ENCODE measurements at regions not wholly inside any gene's neighbourhood (a gene's known extent, or its start where the extent isn't known, plus 50 kb on each side); places are given as distances from the start of the nearest gene placed in this dataset.
A peak's percentile ranks its signal among the peaks of the same experiment; 100 is the strongest.

DNA sequence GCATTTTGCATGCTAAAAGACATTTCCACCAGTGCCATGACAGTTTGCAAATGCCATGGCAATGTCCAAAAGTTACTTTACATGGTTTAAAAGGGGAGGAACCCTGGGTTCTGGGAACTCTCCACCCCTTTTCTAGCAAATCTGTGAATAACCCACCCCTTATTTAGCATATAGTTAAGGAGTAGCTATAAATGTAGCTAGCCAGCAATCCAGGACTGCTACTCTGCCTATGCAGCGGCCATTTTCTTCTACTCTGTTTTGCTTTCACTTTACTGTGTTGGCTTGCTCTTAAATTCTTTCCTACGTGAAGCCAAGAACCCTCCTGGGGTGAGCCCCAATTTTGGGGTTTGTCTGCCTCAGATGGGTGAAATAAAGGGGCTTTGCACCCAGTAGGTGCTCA, 141.0 kb downstream of the PTPN11 start:
- no peak for DNase-seq (ENCODE audit: low read depth)
- H3K4me3 ChIP-seq (ENCODE audit: low read depth, low read length), result peak overlapping the region; percentile 22

DNA sequence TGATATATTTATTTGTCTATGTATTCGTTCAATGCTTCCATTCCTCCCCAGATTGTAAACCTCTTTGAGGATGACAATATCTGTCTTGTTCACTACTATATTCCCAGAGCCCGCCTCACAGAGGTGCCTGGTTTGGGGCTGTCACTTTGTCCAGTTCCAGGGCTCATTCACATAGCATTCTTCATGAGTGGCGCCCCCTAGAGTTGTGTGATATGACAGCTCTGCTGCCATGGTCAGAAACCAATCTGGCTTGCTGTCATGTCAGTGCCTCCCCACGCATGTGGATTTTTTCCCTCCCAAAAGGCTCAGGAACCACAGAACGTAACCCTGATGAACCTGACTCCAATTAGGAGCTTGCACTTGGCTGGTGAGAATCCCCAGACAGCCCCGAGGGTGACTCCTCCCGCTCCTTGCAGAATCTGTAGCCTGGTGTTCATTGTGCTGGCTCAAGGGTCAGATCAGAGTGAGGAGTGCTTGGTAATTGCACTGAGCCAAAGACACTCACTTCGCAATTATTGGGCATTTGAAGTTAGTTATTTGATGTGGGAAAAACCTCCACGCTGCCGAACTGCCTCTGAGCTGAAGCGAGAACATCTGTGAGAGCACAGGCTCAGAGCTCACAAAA, 145.5 kb downstream of the PTPN11 start:
- DNase-seq (ENCODE audit: low read depth), result no peak

DNA sequence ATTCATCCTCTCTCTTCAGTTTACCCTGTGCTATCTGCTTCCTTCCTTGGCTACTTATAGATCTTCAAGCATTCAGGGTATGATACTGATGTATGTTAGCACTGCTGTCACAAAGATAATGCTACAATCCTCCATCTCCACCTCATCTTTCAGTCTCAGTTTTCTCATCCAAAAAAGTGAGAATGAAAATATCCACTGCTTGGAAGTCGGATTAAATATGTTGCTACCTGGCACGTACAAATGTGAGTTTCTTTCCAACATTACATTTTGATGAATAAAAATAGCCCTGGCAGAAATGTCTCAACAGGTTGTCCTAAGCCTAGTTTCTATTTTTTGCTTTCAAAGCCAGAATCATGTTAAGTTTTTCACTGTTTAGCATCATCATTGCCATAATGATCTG, 149.9 kb downstream of the PTPN11 start:
- no peak overlapping the region for H3K4me3 ChIP-seq (ENCODE audit: low read depth, low read length)
- no peak for DNase-seq (ENCODE audit: low read depth)

More for the DNA sequence above, 145.5 kb downstream of the PTPN11 start:
- no peak overlapping the region for H3K4me3 ChIP-seq (ENCODE audit: low read depth, low read length)

DNA sequence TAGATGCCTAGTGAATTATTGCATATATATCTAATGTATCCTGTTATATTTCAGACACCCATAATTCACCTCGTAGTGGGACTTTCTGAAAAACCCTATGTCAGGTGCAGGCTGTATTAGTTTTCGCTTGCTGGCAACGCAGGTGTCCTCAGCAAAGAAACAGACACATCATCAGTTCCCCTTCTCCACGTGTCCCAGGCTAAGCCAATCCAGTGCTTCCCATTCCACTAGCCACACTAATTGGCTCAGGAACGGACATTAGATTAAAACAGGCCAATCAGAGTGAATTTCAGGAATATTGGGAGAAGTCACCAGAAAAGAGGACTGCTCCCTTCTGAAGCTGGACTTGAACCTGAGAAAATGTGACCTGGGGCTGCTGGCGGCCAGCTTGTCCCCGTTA, 151.3 kb downstream of the PTPN11 start:
- H3K4me3 ChIP-seq (ENCODE audit: low read depth, low read length), result no peak overlapping the region
- DNase-seq (ENCODE audit: low read depth), result no peak

DNA sequence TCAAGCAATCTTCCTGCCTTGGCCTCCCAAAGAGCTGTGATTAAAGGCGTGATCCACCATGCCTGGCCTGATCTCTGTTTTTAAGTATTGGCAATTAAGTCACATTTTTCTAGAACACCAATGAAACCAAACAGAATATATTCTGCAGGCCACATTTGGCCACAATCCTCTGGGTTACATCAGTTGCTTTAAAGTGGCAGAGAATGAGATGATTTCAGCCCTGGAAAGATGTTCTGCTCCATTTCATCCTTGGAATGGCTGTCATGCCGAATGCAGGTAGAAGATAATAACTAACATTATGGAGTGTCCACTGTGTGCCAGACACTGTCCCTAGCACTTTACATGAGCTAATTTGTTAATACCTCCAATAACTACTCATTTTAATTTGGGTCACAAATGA, 154.4 kb downstream of the PTPN11 start:
- no peak overlapping the region for H3K4me3 ChIP-seq (ENCODE audit: low read depth, low read length)
- DNase-seq (ENCODE audit: low read depth), result no peak

DNA sequence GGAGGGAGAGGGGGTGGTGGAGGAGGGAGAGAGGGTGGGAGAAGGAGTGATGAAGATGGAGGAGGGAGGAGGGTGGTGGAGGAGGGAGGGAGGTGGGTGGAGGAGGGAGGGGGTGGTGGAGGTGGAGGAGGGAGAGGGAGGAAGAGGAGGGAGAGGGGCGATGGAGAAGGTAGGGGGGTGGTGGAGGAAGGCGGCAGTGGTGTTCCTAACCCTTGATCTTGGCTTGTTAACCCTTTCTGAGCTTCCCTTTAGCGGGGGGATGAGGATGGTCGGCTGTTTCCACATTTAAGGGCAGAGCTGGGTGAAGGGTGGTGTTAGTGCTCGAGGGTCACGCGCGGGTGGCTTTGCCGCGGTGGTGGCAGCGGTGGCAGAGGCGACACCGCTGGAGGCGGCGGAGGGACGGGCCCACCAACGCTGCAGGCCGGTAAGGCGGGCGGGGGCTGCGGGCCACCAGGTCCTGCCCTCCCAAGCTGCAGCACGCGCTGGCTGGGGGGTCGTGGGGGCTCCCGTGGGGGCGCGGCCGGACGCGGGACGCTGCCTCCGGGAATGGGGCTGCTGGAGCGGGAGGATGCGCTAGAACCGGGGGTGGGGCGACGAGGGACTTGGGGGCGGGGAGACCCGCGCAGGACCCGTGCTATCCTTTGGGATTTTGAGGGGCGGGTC, 156.3 kb downstream of the PTPN11 start:
- H3K4me3 ChIP-seq (ENCODE audit: low read depth, low read length), result no peak overlapping the region
- DNase-seq (ENCODE audit: low read depth), result no peak

DNA sequence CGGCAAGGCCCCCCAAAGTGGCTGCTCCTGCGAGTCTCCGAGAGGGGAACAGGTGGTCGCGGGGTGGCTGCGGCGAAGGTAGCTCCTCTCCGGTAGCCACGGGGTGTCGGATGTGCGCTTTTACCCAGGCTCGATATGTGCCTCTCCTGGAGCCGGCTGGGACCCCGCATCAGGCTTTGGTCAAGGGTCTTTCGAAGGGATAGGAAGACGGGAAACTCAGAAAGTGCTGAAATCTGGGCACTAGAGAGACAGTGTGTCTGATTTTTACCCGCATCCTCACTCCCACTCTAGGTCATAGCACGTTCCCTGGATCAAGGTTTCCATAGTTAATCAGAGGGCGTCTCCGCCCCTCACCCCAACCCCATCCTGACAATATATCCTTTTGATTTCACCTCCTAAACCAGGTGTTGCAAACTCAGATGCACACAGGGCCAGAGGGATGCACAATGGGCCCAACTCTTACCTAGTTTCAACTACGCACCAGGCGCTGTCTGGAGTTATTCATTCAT, 156.9 kb downstream of the PTPN11 start:
- no peak for DNase-seq (ENCODE audit: low read depth)
- no peak overlapping the region for H3K4me3 ChIP-seq (ENCODE audit: low read depth, low read length)

DNA sequence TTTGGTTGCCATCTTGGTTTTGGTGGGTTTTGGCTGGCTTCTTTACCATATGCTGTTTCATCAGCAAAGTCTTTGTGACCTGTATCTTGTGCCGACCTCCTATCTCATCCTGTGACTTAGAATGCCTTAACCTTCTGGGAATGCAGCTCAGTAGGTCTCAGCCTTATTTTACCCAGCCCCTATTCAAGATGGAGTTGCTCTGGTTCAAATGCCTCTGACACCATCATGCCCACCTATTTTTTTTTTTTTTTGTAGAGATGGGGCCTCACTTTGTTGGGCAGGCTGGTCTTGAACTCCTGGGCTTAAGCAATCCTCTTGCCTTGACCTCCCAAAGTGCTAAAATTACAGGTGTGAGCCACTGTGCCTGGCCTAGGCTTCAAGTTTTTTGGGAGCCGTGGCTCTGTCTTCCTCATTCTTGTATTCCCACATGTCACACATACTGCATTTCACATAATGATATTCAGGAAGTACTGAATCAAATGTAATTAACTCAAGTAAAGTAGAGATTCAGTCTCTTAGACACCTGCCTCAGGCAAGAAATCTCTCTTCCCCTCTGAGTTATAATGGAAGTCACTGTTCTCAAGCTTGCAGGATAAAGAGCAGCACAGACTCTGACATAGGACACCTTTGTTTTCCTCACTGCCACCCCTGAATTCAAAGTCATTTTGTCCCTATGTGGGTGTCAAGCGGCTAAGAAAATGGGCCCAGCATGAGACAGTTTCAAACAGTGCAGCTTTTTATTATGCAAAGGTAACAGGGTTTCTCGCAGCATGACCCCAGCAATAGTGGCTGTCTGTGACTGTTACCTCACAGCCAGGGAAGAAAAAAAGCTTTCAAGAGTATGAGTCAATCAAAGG, 159.0 kb downstream of the PTPN11 start:
- DNase-seq (ENCODE audit: low read depth), result no peak
- H3K4me3 ChIP-seq (ENCODE audit: low read depth, low read length), result no peak overlapping the region

DNA sequence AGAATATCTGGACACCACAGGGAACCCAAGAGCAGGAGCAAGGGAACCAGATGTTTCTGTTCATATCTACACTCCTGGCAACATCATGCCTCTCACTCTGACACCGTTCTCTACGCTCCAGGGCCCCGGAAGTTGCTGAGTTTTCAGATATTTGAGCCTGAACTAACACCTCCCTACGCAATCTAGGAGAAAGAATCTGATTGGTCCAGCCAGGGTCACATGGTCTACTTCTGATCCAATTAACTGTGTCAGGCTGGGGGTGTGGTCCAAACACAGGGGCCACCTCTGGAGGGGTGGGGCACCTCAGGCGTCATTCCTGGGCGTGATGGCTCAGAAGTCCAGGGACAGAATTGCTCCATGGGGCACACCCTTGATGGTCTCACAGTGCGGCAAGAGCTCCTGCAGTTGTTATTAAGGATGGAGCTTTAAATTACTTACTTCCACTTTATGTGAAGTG, 165.5 kb downstream of the PTPN11 start:
- H3K4me3 ChIP-seq (ENCODE audit: low read depth, low read length), result no peak overlapping the region
- no peak for DNase-seq (ENCODE audit: low read depth)

DNA sequence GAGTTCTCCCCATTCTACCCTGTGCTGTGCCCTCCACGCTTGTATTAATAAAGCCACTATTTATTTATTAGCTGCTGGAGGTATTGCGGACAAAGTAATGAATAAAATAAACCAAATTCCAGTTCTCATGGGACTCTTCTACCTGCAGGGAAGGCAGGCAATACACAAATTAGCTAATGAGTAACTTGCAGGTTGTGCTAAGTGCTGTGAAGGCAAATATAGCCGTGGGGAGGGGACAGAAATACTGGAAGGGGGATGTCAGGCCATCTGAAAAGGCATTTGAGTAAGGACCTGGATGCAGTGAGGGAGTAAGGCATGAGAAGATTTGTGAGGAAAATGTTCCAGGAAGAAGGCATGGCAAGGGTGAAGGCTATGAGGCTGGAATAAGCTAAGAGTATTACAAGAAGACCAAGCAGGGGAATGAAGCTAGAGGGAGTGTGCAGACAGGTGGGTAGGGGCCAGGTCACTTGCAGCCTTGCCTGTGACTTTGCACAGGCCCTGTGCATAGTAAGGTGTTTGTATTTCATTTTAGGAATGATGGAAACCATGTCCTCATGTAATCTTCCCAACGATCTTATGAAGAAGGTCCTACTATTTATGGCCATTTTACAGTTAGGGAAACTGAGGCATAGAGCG, 167.5 kb downstream of the PTPN11 start:
- no peak overlapping the region for H3K4me3 ChIP-seq (ENCODE audit: low read depth, low read length)
- no peak for DNase-seq (ENCODE audit: low read depth)

DNA sequence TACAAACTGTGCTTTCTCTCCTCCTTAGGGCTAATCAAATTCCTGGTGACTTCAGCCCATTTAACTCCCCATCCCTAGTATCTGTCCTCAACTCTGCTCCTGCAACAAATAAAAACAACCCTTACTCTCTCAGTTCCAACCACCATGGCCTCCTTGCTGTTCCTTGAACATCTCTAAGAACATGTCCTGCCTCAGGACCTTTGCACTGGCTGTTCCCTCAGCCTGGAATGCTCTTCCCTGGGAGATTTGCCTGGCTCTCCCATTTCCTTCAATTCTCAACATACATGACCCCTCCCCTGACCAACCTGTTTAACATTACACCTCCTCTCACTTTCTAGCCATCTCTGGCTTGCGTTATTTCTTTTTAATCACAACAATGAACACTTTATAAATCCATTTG, 170.5 kb downstream of the PTPN11 start:
- H3K4me3 ChIP-seq (ENCODE audit: low read depth, low read length), result no peak overlapping the region

DNA sequence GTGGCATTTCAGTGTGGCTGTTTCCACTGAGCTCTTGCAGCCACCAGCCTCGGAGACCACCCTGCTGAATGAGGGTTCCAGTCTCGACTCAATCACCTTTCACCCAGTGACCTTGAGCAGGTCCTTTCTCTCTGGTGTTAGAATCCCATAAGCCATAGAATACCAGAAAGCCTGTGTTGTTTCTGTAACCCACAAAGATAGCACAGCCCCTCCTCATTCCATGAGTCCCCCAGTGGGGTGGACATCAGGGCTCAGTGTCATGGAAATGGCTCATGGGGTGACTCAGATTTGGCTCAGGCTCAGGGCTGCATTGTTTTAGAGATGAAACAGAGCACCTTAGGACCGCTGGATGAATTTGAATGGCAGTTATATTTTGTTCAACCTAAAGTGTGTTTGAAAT, 171.5 kb downstream of the PTPN11 start:
- no peak for DNase-seq (ENCODE audit: low read depth)
- H3K4me3 ChIP-seq (ENCODE audit: low read depth, low read length), result no peak overlapping the region

More for the DNA sequence above, 170.5 kb downstream of the PTPN11 start:
- no peak for DNase-seq (ENCODE audit: low read depth)

DNA sequence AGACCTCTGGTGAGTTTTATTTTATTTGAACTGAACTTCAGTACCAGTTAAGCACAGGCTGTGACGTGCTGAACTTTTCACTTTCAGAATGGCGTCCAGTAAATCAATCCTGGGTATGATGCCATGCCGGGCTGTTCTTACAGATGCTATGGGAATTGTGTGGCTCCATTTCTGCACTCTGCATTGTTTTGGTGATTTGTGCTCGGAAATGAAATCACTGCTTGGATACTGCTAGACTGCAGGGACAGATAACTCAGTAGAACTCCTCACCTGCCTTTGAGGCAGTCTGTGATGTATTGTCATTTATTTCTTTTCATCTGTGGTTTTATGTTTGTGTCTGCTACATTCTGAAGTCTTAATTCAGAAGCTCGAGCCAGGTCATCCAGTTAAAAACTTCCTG, 172.7 kb downstream of the PTPN11 start:
- no peak for DNase-seq (ENCODE audit: low read depth)
- H3K4me3 ChIP-seq (ENCODE audit: low read depth, low read length), result no peak overlapping the region

DNA sequence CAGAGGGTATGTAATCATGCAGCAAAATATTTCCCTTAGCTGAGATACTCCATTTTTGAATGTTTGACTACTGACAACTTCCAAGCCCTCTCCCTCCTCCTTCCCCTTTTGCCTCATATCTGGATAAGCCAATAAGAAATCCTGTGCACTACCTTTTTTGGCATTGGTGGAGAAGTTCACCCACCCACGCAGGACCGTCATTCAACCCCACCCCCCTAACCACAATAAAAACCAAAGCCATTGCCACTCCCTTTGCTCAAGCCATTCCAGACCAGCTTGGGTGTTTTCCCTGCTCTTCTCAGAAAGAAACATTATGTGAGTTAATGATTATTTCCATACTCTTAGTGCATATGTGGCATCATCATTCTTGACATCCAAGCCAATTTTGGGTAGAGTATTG, 176.7 kb downstream of the PTPN11 start:
- H3K4me3 ChIP-seq (ENCODE audit: low read depth, low read length), result no peak overlapping the region
- DNase-seq (ENCODE audit: low read depth), result no peak

DNA sequence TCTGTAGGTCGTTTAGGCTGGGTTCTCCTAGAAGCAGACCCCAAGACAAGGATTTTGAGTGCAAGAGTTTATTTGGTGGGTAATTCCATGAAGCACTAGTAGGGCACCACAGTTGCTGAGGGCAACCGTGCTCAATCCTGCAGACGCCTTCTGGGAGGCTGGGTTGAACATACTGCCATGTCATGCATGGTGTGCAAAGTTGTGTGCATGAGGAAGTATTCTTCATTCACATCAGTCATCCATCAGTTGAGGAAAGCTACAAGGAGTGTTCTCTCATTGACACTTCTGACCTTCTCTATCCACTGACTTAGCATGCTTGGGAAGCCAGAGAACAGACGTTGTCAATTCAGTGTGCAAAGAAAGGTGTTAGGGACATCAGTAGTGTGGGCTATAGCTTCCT, 179.2 kb downstream of the PTPN11 start:
- DNase-seq (ENCODE audit: low read depth), result no peak

DNA sequence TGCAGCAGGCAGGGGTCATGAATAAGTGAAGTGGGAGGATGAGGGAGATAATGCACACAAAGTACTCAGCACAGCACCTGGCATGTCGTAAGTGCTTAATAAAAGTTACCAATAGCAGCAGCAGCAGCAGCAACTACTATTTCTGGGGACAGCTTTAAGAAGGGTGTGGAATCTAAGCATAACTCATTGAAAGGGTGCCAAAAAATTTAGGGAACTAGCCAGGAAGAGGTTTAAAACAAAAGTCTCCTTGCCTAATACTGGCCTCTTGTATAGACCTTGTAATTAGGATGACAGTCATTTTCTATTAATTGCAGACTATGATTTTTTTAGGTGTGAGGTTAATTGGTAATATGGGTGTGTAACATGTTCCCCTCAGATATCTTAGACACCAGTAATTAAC, 179.9 kb downstream of the PTPN11 start:
- no peak for DNase-seq (ENCODE audit: low read depth)
- H3K4me3 ChIP-seq (ENCODE audit: low read depth, low read length), result no peak overlapping the region

More for the DNA sequence above, 179.2 kb downstream of the PTPN11 start:
- H3K4me3 ChIP-seq (ENCODE audit: low read depth, low read length), result no peak overlapping the region

DNA sequence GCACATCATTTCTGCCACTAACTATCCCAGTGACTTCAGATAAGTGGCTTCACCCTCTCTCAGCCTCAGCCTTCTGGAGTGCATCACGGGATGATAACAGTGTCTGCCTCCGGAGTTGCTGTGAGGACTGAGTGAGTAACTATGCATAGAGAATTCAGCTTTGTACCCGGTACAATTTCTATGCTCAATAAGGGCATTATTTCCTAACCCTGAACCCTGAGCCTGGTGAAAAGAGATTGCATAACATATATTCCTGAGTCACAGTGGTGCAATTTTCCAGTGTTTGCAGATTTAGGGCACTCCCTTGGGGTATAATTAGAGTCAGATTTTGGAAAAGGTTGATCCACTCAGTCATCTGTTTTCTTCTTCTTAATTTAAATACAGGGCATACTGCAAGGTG, 181.1 kb downstream of the PTPN11 start:
- DNase-seq (ENCODE audit: low read depth), result no peak
- H3K4me3 ChIP-seq (ENCODE audit: low read depth, low read length), result no peak overlapping the region

DNA sequence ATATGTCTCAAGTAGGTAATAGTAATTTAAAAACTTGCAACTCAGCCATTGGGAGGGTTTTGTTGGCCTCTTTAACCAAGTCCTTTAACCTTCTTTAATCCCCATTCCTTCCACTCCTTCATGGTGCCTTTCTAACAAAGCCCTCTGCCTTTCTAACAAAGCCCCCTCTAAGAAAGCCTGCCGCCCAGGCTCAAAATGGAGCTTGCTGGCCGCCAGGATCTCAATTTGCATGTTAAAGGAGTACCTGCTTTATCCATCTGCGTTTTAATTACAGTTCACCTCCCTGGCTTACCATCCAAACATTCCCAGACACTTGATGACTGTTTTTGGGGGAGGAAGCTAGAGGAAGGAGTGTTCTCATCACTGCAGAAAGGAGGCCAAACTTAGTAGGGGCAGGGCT, 183.4 kb downstream of the PTPN11 start:
- no peak for DNase-seq (ENCODE audit: low read depth)
- no peak overlapping the region for H3K4me3 ChIP-seq (ENCODE audit: low read depth, low read length)

DNA sequence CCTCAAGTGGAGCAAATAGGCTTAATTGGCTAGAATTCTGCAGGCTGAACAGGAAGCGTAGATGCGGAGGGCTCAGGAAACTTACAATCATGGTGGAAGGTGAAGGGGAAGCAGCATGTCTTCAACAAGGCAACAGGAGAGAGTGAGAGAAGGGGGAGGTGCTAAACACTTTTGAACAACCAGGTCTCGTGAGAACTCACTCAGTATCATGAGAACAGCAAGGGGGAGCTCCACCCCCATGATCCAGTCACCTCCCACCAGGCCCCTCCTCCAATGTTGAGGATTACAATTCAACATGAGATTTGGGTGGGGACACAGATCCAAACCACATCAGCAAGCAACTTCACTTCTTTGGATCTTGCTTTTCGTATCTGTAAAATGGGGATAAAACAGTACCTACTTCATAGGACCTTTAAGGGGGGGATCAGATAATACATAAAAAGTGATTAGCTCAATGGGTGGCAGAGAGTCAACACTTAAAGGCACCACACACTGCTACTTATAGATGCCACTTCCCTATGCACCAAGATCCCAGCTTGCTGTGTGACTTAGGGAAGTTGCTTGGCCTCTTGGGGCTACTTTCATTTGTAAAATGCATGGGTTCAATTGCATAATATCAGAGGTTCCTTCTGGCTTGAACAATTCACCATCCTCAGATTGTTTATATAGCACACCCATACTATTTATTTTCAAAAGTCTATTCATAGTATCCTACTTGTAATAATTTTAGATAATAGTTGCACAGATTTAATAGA, 184.8 kb upstream of the RPH3A start:
- no peak overlapping the region for H3K4me3 ChIP-seq (ENCODE audit: low read depth, low read length)
- DNase-seq (ENCODE audit: low read depth), result no peak

Measured in skeletal muscle cell (primary cell).